DMS114 treated with DMSO at 0.1 percent for 48 hours (cell line): ENCODE measurements at regions not wholly inside any gene's neighbourhood (a gene's known extent, or its start where the extent isn't known, plus 50 kb on each side); places are given as distances from the start of the nearest gene placed in this dataset.

Experiments used
- DNase-seq: peaks from one replicate; lab custom pipeline; 2025; ENCODE audit not compliant: unreplicated experiment; lab: John Stamatoyannopoulos, UW

DNA sequence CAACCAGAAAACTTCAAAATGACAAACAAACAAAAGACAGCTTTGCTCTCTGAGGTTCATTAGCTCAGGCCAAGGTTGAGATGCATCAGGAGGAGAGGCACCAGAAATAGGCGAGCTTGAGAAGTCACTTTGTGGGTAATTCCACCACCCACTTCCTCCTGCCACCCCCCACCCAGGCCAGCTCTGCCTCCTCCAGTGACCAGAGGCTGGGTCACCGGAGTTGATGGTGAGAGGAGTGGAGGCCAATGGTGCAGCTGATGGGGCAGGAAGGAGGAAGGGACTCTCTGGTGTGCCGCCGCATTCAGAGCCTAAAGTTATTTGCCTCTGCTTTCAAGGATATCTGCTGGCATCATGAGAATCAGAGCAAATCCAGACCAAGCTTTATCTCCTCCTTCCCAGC is 73.8 kb upstream of the ASTN2 start:
- no peak for DNase-seq

DNA sequence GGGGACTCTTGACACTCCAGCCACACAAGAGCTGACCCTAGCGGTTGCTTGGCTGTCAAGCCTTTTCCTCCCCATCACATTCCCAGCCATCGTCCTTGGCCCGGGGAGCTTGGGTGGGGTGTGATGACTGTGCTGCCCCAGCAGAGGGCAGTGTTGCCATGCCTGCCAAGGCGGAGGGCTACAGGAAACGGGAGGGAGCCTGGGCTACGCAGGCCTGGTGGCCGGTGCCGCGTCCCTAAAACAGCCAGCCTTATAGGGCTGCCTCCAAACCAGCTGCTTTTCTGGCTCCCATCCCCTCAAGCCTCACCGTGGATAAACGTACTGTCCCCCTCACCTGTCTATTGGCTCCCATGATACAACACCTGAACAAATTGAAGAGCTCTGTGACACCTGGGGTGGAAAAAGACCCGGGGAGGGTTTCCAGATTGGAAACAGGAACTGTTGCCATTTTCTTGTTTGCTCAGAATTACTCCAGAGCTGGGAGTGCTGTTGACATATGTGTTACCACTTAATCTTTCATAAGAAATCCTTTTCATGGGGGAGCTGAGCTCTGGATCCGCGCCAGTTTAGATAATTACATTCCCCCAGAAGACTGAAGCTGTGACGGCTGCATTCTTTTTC is 72.8 kb upstream of the ASTN2 start:
- DNase-seq: peak; percentile 10

DNA sequence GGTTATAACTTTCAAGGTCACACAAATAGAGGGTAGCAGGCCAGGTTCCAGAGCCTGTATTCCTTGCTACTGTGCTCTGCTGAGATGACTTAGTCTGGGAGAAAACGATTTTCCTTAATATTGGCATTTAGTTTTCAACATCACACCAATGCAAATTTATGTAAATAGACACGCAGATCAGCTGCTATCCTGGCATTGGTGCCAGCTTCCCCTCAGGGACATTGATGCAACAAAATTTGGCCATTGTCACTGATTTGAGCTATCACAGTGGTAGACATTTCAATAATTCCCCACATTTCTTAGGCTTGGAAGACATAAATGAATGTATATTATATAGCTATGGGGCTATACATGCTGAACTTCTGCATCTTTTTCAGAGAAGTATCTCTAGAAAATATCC is 71.6 kb upstream of the ASTN2 start:
- DNase-seq: no peak

DNA sequence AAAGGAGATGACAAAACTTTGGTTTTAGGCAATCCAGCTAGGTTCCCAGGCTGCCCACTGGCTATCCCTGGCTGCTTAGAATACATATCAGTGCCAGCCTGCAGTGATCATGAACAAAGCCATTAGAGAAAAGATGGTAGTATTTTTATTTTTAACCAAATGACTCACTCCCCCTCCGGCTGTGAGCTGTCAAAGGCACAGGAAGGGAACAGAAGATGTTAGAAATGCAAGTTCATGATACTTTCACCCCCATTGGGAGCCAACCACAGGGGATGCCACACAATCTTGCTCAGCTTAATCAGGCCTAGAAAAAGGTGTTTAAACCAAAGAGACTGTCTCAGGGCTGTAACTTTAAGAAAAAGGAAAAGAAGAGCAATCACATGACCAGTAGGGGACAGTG is 70.3 kb upstream of the ASTN2 start:
- no peak for DNase-seq

DNA sequence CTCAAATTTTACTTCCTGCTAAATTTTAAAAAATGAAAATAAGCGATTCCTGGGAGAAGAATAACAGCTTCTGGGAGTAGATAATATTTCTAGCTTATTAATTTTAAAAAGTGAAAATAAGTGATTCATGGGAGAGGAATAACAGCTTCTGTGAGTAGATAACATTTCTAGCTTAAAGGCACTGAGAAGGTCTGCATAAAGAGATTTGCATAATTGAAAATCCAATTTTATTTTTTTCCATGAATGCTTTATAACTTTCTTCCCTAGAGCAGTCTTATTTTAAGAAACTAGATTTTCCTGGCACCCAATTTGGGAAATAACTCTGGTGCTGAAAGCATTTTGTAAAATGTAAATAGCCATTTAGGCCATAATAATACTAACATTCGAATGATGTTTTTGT is 65.9 kb upstream of the ASTN2 start:
- no peak for DNase-seq

DNA sequence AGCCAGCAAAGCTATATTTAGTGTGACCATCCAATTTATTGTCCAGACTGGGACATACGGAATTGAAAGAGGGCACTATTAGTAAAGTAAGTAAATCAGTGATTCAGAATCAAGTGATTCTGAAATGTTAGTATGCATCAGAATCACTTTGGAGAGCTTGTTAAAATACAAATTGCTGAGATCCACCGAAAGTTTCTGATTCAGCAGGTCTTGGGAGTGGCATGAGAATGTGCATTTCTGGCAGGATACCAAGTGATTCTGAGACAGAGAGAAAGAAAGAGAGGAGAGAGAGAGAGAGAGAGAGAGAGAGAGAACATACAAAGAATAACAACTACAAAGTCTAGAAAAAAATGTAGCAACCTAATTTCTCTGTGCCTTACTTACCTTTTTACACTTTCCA is 65.4 kb upstream of the ASTN2 start:
- no peak for DNase-seq

DNA sequence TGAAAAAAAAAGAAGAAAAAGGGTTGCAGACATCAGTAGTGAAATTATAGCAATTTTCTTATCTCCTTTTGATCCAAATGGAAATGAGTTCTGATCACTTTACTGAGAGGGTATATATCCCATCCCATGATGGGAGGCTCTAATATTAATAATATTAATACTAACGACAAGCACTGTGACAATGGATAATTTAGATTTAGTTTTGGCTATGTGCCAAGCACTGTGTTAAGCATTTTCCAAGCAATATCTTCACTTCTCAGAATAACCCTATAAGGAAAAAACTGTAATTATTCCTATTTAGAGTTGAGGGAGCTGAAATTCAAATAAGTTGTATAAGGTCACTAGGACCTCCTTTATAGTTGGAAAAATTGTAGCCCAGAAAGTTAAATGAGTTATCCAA is 58.4 kb upstream of the ASTN2 start:
- no peak for DNase-seq

DNA sequence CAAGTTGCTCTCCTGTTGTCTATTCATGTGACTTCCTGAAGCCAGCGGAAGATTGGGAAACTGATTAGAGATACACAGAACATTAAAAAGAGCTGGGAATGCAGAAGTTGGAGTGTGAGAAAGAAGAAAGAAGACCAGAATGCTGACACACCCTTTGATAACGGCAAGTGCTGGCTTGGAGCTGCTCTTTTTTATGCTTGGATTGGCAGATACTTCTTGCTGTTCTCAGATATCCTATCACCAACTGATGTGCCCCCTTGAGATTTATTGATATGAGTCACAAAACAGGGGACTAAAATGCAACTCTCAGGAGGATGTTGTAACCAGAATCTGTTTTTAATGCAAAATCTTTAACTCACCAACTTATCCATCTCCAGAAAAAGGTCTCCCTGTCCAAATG is 56.0 kb upstream of the ASTN2 start:
- no peak for DNase-seq

DNA sequence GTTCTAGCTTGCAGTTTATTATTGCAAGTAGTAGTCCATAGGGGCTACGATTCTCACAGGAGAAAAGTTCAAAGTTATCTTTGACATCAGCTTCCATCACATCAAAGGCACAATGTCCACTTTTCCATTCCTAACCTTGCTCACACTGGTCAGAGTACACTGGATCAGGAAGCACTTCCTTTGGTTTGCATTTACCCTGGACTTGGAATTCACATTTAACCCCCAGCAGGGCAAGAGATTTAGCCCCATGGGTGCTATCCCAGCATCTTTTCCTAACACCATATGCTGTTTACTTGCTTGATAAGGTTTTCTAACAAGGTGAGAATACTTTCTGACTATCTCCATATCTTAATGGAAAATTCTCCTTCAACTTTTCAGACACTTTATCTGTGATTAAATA is 55.6 kb upstream of the ASTN2 start:
- DNase-seq: no peak

DNA sequence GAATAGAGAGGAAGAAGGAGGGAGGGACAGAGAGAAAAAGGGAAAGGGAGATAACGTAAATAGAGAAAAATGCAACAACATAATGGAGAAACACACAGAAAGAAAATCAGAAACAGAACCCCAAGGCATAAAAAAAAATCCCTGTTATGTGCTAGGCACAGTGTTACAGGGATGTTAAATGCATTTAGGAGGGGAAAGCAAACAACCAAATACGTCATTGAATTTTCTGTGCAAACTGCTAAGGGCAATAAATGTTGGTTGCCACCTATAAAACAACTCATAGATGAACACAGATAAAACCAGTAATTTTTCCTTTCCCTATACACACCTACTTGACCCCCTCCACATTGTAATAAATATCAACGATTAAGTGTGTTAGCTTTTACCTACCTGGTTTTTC is 51.3 kb upstream of the ASTN2 start:
- DNase-seq: no peak

DNA sequence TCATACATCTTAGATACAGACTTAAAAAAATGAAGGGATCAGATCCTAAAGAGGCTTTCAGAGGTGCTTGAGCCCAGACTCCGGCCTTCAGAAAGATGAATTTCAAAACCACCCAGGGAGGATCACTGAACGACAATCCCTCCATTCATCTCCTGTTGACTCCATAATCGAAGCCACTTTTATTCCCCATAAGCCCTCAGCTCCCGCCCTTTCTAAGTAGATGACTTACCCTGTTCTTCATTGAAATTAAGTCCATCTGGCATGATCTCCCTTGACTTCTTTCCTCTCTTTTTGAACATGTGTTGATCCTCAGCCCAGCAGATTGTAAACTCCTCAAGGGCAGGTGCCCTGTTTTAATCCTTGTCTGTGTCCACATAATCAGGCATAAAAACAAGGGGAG is 50.8 kb upstream of the ASTN2 start:
- no peak for DNase-seq

DNA sequence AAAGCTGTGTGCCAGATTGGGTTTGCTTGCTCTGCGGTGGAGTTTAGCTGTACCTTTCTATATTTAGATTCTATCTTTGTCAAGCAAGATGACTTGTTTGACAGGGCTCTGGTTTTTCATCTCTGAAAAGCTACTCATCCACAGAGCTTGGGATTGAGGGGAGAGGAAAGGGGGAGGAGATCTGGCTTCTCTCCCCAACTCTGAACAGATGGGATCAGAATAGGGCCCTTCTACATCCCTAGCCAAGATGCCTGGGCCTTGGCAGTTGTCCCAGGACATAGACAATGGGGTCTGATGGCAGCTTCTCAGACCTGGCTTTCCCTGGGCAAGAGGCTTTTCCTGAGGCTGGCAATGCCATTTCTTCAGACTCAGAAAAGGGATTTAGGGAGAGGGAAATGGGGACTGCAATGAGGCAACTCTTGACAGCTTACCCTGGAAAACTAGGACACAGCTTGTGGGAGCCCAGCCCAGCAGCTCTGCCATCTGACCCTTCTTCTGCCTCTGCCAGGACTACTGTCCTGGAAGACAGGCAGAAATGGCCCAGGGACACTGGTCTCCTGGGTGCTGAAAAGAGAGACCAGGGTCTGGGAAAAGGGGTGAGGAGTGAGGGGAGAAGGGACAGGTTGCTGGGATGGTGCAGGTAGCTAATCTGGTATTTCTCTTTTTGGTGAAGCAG is 50.2 kb upstream of the ASTN2 start:
- no peak for DNase-seq
